ENCODE measurements at regions not wholly inside any gene's neighbourhood (a gene's known extent, or its start where the extent isn't known, plus 50 kb on each side); places are given as distances from the start of the nearest gene placed in this dataset.

- no peak for DNase-seq (ENCODE audit: low spot score)
These were observed 227.6 kb downstream of the KLF13 start for GRCh38 chr15:31554261-31554660.

- no peak for DNase-seq (ENCODE audit: low spot score)
These were observed 228.4 kb downstream of the KLF13 start for GRCh38 chr15:31555022-31555421.

GRCh38 chr15:31556494-31557150, 230.0 kb downstream of the KLF13 start:
- DNase-seq (ENCODE audit: low spot score) = no peak

GRCh38 chr15:31557899-31558298, 231.3 kb downstream of the KLF13 start:
- no peak for DNase-seq (ENCODE audit: low spot score)

- no peak for DNase-seq (ENCODE audit: low spot score)
These were observed 232.2 kb downstream of the KLF13 start for GRCh38 chr15:31558840-31559239.

GRCh38 chr15:31559786-31560185, 233.2 kb downstream of the KLF13 start:
- no peak for DNase-seq (ENCODE audit: low spot score)

GRCh38 chr15:31560643-31561042, 234.0 kb downstream of the KLF13 start:
- no peak for DNase-seq (ENCODE audit: low spot score)

GRCh38 chr15:31561156-31561555, 234.5 kb downstream of the KLF13 start:
- no peak for DNase-seq (ENCODE audit: low spot score)

- no peak for DNase-seq (ENCODE audit: low spot score)
These were observed 236.4 kb downstream of the KLF13 start for GRCh38 chr15:31563001-31563400.

GRCh38 chr15:31563421-31563820, 236.8 kb downstream of the KLF13 start:
- no peak for DNase-seq (ENCODE audit: low spot score)

- no peak for DNase-seq (ENCODE audit: low spot score)
These were observed 241.2 kb downstream of the KLF13 start for GRCh38 chr15:31567861-31568260.

- no peak for DNase-seq (ENCODE audit: low spot score)
These were observed 243.2 kb downstream of the KLF13 start for GRCh38 chr15:31569836-31570235.

GRCh38 chr15:31570591-31570990, 244.0 kb downstream of the KLF13 start:
- DNase-seq (ENCODE audit: low spot score) = no peak

GRCh38 chr15:31571676-31572075, 245.0 kb downstream of the KLF13 start:
- no peak for DNase-seq (ENCODE audit: low spot score)

GRCh38 chr15:31573759-31574158, 247.1 kb downstream of the KLF13 start:
- DNase-seq (ENCODE audit: low spot score) = no peak

GRCh38 chr15:31574766-31575165, 248.1 kb downstream of the KLF13 start:
- DNase-seq (ENCODE audit: low spot score) = no peak

GRCh38 chr15:31577108-31577507, 250.5 kb downstream of the KLF13 start:
- no peak for DNase-seq (ENCODE audit: low spot score)

GRCh38 chr15:31579282-31579681, 252.6 kb downstream of the KLF13 start:
- no peak for DNase-seq (ENCODE audit: low spot score)

GRCh38 chr15:31579976-31580375, 253.3 kb downstream of the KLF13 start:
- no peak for DNase-seq (ENCODE audit: low spot score)

GRCh38 chr15:31584195-31584594, 257.6 kb downstream of the KLF13 start:
- DNase-seq (ENCODE audit: low spot score) = no peak

GRCh38 chr15:31585240-31585639, 258.6 kb downstream of the KLF13 start:
- DNase-seq (ENCODE audit: low spot score) = no peak

GRCh38 chr15:31586841-31587240, 260.2 kb downstream of the KLF13 start:
- DNase-seq (ENCODE audit: low spot score) = no peak

GRCh38 chr15:31587583-31587982, 260.9 kb downstream of the KLF13 start:
- no peak for DNase-seq (ENCODE audit: low spot score)

GRCh38 chr15:31590609-31591008, 264.0 kb downstream of the KLF13 start:
- DNase-seq (ENCODE audit: low spot score) = no peak

- no peak for DNase-seq (ENCODE audit: low spot score)
These were observed 265.3 kb downstream of the KLF13 start for GRCh38 chr15:31591908-31592307.

All from hematopoietic multipotent progenitor cell treated with erythropoietin and hydrocortisone succinate and interleukin-3 and kit ligand, for 15 days (in vitro differentiated cells).